Stimulated activated CD4-positive, alpha-beta T cell treated with anti-CD3 and anti-CD28 coated beads, TNF-alpha, amount 100 ng/mL, for 48 hours (primary cell): ENCODE measurements at regions not wholly inside any gene's neighbourhood (a gene's known extent, or its start where the extent isn't known, plus 50 kb on each side); places are given as distances from the start of the nearest gene placed in this dataset.
"Not testable (repeated sequence)": the region's sequence is repeated elsewhere in the genome, so short reads cannot be mapped to it uniquely, and the experiment has no call there.

Experiments used
- DNase-seq, 3 donors: peaks; one replicate each; pipeline ENCODE4 v3.0.0-alpha.2; 2020; ENCODE audit warnings: low read depth in 3 of 3

DNA sequence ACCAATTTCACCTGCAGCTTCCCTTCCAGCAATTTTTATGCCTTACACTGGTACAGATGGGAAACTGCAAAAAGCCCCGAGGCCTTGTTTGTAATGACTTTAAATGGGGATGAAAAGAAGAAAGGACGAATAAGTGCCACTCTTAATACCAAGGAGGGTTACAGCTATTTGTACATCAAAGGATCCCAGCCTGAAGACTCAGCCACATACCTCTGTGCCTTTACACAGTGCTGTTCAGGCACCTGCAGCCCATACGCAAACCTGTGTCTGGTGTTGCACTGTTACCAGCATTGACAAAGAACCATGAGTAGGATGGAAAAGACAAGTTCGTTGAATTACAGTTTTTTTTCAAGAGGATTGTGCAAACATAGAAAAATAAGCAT is 432.0 kb upstream of the OR4E1 start:
- DNase-seq = no peak

- no peak for DNase-seq
Measured at GRCh38 chr14:22105006-22105623, 431.5 kb upstream of the OR4E1 start.

DNA sequence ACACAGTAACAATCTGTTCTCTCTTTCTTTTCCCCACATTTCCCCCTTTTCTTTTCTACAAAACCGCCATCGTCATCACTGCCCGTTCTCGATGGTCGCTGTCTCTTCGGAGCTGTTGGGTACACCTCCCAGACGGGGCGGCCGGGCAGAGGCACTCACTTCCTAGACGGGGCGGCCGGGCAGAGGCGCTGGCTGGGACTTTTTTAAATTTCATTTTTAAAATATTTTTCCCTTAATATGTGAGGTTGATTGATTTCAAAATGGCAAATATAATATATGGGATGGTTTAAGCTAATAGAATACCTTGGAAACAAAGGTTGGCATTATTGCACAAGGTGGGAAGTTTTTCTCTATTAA is 427.1 kb upstream of the OR4E1 start:
- DNase-seq = not testable (repeated sequence)

DNA sequence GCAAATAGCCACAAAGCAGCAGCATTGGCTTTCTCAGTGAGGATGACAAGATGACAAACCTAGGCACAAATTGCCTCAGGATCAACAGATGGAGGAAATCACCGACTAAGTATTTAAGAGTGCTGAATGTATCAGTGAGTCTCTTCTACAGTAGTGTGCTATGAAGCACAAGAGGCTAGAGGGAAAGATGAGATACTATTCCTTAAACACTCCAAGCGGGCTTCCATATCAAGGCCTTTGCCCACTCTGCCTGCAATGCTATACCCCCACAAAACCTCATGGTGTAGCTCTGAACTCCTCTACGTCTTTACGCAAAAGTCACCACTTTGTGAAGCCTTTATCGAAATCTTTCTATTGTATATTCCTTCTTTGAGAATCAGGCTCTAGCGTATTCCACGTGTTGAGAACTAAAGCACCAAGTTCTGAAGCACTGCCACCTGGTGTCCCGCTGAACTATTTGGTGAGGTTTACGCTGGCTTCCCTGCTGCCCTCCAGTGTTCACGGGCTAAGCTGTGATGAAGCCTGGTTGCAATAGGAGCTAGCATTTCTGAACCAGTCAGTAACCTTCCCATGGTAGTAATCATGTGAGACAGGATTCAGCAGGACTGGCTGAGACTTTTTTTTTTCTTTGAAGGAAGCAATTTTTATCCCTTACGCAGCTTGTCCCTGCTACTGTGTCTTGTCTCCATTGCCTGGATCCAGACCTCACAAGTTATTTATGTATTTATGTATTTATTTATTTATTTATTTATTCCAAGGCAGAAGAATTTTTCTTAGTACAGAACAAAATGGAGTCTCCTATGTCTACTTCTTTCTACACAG is 426.5 kb upstream of the OR4E1 start:
- peak in 1 of 3 donors; percentile 49 for DNase-seq

- DNase-seq = no peak
Measured at GRCh38 chr14:22098435-22098834, 424.8 kb upstream of the OR4E1 start.

DNA sequence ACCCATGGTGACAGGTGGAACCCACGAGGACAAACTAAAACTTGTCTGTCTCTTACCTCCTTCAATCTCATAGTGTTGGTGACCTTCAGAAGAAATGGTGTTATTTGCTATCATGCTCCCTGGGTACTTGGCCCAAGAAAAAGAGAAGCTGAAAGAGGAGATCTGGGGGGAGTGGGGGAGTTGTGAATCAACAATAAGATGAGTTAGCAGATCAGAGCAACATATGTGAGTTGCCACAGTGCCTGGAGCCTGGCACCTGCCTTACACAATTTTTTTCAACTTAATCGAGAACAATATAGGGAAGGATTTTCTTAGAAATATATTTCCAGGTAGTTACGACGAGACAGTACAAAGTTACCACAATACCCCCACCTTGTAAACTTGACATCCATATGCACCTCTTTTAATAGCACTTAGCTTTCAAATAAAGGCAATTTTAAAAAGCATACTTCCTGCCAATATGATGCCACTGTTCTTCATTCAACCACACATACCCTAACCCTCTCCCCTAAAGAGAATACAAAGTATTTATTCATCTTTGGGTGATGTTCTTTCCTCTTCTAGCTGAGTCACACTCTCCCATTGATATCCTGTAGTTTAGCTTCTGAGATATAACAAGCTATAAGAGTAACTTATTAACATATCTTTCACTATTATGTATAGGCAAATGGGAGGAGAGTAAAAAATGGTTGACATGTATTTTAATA is 424.1 kb upstream of the OR4E1 start:
- DNase-seq = no peak

GRCh38 chr14:22097072-22097471 is 423.5 kb upstream of the OR4E1 start:
- DNase-seq = no peak

- no peak for DNase-seq
Measured at GRCh38 chr14:22096514-22096895, 422.9 kb upstream of the OR4E1 start.

DNA sequence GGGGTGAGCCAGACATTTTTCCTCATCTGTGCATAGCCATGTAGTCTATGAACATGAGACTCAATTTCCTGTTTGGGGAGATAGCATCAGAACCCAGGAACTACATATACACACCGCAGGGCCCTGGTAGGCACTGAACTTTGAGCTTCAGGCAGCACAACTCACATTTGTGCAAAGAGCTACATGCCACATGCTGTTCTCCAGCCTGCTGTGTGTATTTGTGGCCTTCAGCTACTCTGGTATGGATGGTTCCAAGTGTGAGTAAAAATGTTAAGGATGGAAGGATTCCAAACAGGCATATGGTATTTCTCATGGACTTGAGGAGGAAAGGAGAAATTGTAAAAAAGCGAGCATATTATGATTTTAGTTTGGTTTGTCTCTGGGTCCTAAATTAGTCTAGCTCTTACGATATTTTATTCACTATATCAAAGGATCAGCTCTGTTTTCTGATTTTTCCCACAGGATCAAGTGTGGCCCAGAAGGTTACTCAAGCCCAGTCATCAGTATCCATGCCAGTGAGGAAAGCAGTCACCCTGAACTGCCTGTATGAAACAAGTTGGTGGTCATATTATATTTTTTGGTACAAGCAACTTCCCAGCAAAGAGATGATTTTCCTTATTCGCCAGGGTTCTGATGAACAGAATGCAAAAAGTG is 422.4 kb upstream of the OR4E1 start:
- no peak for DNase-seq

- DNase-seq = no peak
Measured at GRCh38 chr14:22089940-22090339, 416.3 kb upstream of the OR4E1 start.

GRCh38 chr14:22088614-22089342 is 415.2 kb upstream of the OR4E1 start:
- DNase-seq = no peak

DNA sequence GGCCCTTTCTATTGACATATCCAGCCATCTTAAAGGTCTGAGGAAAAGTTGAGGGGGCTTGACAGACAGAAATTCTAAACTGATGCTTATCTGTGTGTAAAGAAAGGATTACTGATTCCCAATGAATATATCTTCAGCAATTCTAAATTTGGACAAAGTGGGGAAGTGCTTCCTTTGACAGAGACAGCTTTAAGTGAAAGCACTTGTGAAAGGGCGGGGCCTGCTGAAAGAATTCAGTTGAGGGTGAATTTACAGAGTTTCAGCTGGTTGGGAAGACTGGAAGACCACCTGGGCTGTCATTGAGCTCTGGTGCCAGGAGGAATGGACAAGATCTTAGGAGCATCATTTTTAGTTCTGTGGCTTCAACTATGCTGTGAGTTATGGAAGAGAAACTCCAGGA is 412.5 kb upstream of the OR4E1 start:
- no peak for DNase-seq

GRCh38 chr14:22084393-22085281 is 411.0 kb upstream of the OR4E1 start:
- DNase-seq = no peak

DNA sequence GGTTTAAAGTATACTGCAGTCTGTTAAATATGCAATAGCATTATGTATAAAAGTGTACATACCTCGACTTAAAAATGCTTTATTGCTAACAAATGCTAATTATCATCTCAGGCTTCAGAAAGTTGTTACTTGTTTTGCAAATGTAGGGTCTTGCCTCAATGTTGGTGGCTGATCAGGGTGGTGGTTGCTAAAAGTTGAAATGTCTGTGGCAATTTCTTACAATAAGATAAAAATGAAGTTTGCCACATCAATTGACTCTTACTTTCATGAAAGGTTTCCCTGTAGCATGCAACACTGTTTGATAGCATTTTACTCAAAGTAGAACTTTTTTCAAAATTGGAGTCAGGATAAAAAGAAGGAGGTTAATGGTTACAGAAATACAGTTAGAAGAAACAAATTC is 407.7 kb upstream of the OR4E1 start:
- DNase-seq = no peak

DNA sequence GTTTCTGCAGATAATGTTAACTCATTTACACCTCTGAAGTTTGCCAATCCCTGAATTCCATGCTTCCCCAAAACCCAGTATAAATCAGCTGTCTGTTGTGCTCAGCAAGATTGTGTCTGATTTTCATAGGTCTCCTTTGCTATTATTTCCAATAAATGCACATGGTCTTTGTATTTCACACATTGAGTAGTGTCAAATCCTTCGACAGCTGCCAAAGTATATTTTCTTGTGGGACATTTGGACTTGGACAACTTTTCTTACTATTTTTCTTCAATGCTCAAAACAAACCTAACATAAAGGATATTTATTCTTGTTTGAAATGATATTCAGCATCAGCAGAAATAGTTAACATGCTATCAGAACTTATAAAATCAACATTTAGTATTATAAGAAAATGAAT is 406.1 kb upstream of the OR4E1 start:
- DNase-seq = no peak

DNA sequence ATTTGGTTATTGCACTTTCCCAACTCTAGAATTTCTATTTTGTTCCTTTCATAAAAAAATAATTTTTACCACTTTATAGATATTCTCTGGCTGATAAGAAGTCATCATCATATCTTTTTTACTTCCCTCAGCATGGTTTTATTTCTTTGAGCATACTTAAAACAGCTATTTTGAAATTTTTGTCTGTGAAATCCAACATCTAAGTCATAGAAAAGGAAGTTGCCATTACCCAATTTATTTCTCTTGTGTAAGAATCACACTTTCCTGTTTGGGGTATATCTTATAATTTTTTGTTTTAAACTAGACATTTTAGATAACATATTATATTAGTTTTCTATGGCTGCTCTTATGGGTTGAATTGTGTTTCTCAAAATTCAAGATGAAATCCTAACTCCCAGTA is 400.2 kb upstream of the OR4E1 start:
- DNase-seq = no peak

- DNase-seq = no peak
Measured at GRCh38 chr14:22071006-22071405, 397.4 kb upstream of the OR4E1 start.

GRCh38 chr14:22070119-22070982 is 396.7 kb upstream of the OR4E1 start:
- peak in 1 of 3 donors; percentile 22 for DNase-seq

- DNase-seq = no peak
Measured at GRCh38 chr14:22065347-22065746, 391.7 kb upstream of the OR4E1 start.

GRCh38 chr14:22059201-22059600 is 385.6 kb upstream of the OR4E1 start:
- DNase-seq = no peak
